22Rv1 (cell line): ENCODE measurements at regions not wholly inside any gene's neighbourhood (a gene's known extent, or its start where the extent isn't known, plus 50 kb on each side); places are given as distances from the start of the nearest gene placed in this dataset.

Experiments
- CTCF ChIP-seq: fragments of 450-650 bp; IDR thresholded peaks from 2 replicates; pipeline ENCODE4 v1.5.1; 2017; ENCODE audit warnings: mild to moderate bottlenecking
- ZFX ChIP-seq: fragments of 450-650 bp; IDR thresholded peaks from 2 replicates; pipeline ENCODE4 v1.6.1; 2017; ENCODE audit warnings: antibody characterized with exemption, borderline replicate concordance

GRCh38 chr6:56860475-56860874 lies 94.4 kb upstream of the BEND6 start:
- TF ChIP-seq CTCF (no peak), ZFX (no peak)
